Neural progenitor cell (in vitro differentiated cells): ENCODE measurements at regions not wholly inside any gene's neighbourhood (a gene's known extent, or its start where the extent isn't known, plus 50 kb on each side); places are given as distances from the start of the nearest gene placed in this dataset.
A peak's percentile ranks its signal among the peaks of the same experiment; 100 is the strongest.

Source experiments
- DNase-seq: peaks from one replicate; pipeline ENCODE4 v3.0.0-alpha.2; 2016; ENCODE audit warnings: low spot score
- H2AFZ ChIP-seq: fragments of 200-600 bp; sonication (generic); replicated peaks from 2 replicates; pipeline ENCODE4 v1.6.1; 2016; ENCODE audit warnings: antibody characterized with exemption
- H3F3A ChIP-seq: fragments of 200-600 bp; sonication (generic); 2 replicates; pipeline ENCODE4 v1.6.1; 2016; ENCODE audit warnings: antibody characterized with exemption, low read depth
- H3K27ac ChIP-seq: fragments of 200-600 bp; sonication (generic); 2 replicates; pipeline ENCODE4 v1.5.1; 2016; ENCODE audit warnings: mild to moderate bottlenecking
- H3K27me3 ChIP-seq: fragments of 200-600 bp; sonication (generic); 2 replicates; pipeline ENCODE4 v1.6.1; 2016; ENCODE audit warnings: mild to moderate bottlenecking, moderate library complexity
- H3K36me3 ChIP-seq: fragments of 200-600 bp; sonication (generic); 2 replicates; pipeline ENCODE4 v1.5.1; 2016
- H3K4me1 ChIP-seq: fragments of 200-600 bp; sonication (generic); 2 replicates; pipeline ENCODE4 v1.6.1; 2016; ENCODE audit warnings: mixed run types
- H3K4me2 ChIP-seq: fragments of 200-600 bp; sonication (generic); 2 replicates; pipeline ENCODE4 v1.6.1; 2016
- H3K4me3 ChIP-seq: fragments of 200-600 bp; sonication (generic); 2 replicates; pipeline ENCODE4 v1.5.1; 2016
- H3K79me2 ChIP-seq: fragments of 200-600 bp; sonication (generic); 2 replicates; pipeline ENCODE4 v1.6.1; 2016; ENCODE audit warnings: low read depth
- H3K9ac ChIP-seq: fragments of 200-600 bp; sonication (generic); 2 replicates; pipeline ENCODE4 v1.6.1; 2016
- H3K9me3 ChIP-seq: fragments of 200-600 bp; sonication (generic); 2 replicates; pipeline ENCODE4 v1.5.1; 2016; ENCODE audit warnings: low read depth
- H4K20me1 ChIP-seq: fragments of 200-600 bp; sonication (generic); 2 replicates; pipeline ENCODE4 v1.6.1; 2016; ENCODE audit warnings: low read depth
- H3K27ac Mint-ChIP-seq: 3 replicates; pipeline ENCODE4 v1.8.0; 2021; ENCODE audit warnings: mixed read lengths
- H3K27me3 Mint-ChIP-seq: 2 replicates; pipeline ENCODE4 v1.8.0; 2022; ENCODE audit warnings: low read depth, mild to moderate bottlenecking, inconsistent platforms, moderate library complexity, mixed read lengths; ENCODE audit not compliant: insufficient read depth
- H3K36me3 Mint-ChIP-seq: 3 replicates; pipeline ENCODE4 v1.8.0; 2021; ENCODE audit warnings: mixed read lengths
- H3K4me1 Mint-ChIP-seq: 3 replicates; pipeline ENCODE4 v1.8.0; 2021; ENCODE audit warnings: mixed read lengths
- H3K4me3 Mint-ChIP-seq: 3 replicates; pipeline ENCODE4 v1.8.0; 2021; ENCODE audit warnings: mild to moderate bottlenecking, moderate library complexity, mixed read lengths
- H3K9me3 Mint-ChIP-seq: 3 replicates; pipeline ENCODE4 v1.8.0; 2020; ENCODE audit warnings: mixed read lengths
- CTCF ChIP-seq: fragments of 200-600 bp; sonication (generic); IDR thresholded peaks from 2 replicates; pipeline ENCODE4 v1.5.1; 2017; ENCODE audit warnings: antibody characterized with exemption, mild to moderate bottlenecking
- EZH2 ChIP-seq: fragments of 200-600 bp; sonication (generic); IDR thresholded peaks from 2 replicates; pipeline ENCODE4 v1.6.1; 2017; ENCODE audit warnings: antibody characterized with exemption, mild to moderate bottlenecking, moderate library complexity
- EZH2phosphoT487 ChIP-seq: fragments of 200-600 bp; sonication (generic); IDR thresholded peaks from 2 replicates; pipeline ENCODE4 v1.6.1; 2017; ENCODE audit warnings: antibody characterized with exemption

DNA sequence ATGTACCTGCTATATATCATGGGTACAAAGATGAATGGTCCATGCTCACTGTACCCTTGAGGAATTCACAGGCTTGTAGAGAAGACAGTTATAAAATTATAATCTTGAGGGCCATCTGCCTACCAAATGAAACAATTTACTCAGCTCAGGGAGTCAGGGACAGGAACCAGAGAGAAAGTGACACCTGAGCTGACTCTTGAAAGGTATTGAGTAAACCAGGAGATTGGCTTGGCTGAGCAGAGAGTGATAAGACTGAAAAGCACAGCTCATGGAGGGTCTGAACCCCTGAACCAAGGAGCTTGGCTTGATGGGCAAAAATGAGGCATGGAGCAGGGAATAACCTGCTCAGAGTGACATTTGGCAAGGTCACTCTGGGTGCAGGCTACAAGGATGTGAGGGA is 147.3 kb downstream of the FAM114A2 start:
- peak overlapping the region; percentile 44 for H2AFZ ChIP-seq
- no peak overlapping the region for H3K27ac Mint-ChIP-seq
- H3K9me3 Mint-ChIP-seq, result peaks cover 2% of the 10 kb centered on the region

GRCh38 chr5:153888781-153889180 is 149.9 kb downstream of the FAM114A2 start:
- no peaks in the 10 kb centered on the region for H3K36me3 ChIP-seq
- H3K4me1 ChIP-seq, result peaks cover 44% of the 10 kb centered on the region
- no peak for DNase-seq
- peaks cover 35% of the 10 kb centered on the region for H3F3A ChIP-seq
- H3K9ac ChIP-seq, result no peak overlapping the region
- Mint-ChIP-seq H3K9me3 (peaks cover 2% of the 10 kb centered on the region), H3K27me3 (no peaks in the 10 kb centered on the region), H3K4me1 (peaks cover 28% of the 10 kb centered on the region), H3K27ac (no peak overlapping the region), H3K4me3 (no peak overlapping the region), H3K36me3 (no peaks in the 10 kb centered on the region)
- TF ChIP-seq CTCF (no peak), EZH2phosphoT487 (no peak), EZH2 (no peak)
- H4K20me1 ChIP-seq, result no peaks in the 10 kb centered on the region
- no peak overlapping the region for H3K4me2 ChIP-seq
- no peaks in the 10 kb centered on the region for H3K9me3 ChIP-seq
- H3K27me3 ChIP-seq, result no peaks in the 10 kb centered on the region
- H3K4me3 ChIP-seq, result no peak overlapping the region
- no peak overlapping the region for H2AFZ ChIP-seq
- no peaks in the 10 kb centered on the region for H3K79me2 ChIP-seq
- H3K27ac ChIP-seq, result no peak overlapping the region

More for the DNA sequence above, 147.3 kb downstream of the FAM114A2 start:
- TF ChIP-seq EZH2phosphoT487 (no peak), EZH2 (no peak), CTCF (no peak)
- Histone ChIP-seq H3K27me3 (no peaks in the 10 kb centered on the region), H3K79me2 (no peaks in the 10 kb centered on the region), H3K27ac (no peak overlapping the region), H3K4me2 (no peak overlapping the region), H3K4me1 (peaks cover 18% of the 10 kb centered on the region), H3K9me3 (no peaks in the 10 kb centered on the region), H3K4me3 (no peak overlapping the region), H3K9ac (no peak overlapping the region), H3K36me3 (no peaks in the 10 kb centered on the region), H4K20me1 (no peaks in the 10 kb centered on the region), H3F3A (peaks cover 9% of the 10 kb centered on the region)
- Mint-ChIP-seq H3K27me3 (no peaks in the 10 kb centered on the region), H3K4me3 (no peak overlapping the region), H3K4me1 (peaks cover 5% of the 10 kb centered on the region), H3K36me3 (no peaks in the 10 kb centered on the region)
- DNase-seq, result no peak

GRCh38 chr5:153885141-153885540 is 153.6 kb downstream of the FAM114A2 start:
- Histone ChIP-seq H3K9ac (no peak overlapping the region), H2AFZ (no peak overlapping the region), H3K79me2 (no peaks in the 10 kb centered on the region), H3K4me2 (peak overlapping the region; percentile 46), H3K27me3 (no peaks in the 10 kb centered on the region), H3F3A (peaks cover 40% of the 10 kb centered on the region), H4K20me1 (no peaks in the 10 kb centered on the region), H3K4me3 (no peak overlapping the region), H3K4me1 (peaks cover 52% of the 10 kb centered on the region), H3K36me3 (no peaks in the 10 kb centered on the region), H3K9me3 (no peaks in the 10 kb centered on the region), H3K27ac (peak overlapping the region; percentile 64)
- DNase-seq, result peak; percentile 59
- Mint-ChIP-seq H3K36me3 (no peaks in the 10 kb centered on the region), H3K4me1 (peaks cover 37% of the 10 kb centered on the region), H3K27me3 (no peaks in the 10 kb centered on the region), H3K4me3 (no peak overlapping the region), H3K27ac (no peak overlapping the region), H3K9me3 (no peaks in the 10 kb centered on the region)
- no peak for TF ChIP-seq CTCF

- Histone ChIP-seq H3K79me2 (no peaks in the 10 kb centered on the region), H3K9me3 (no peaks in the 10 kb centered on the region), H3K27ac (peak overlapping the region; percentile 64), H3K4me1 (peaks cover 52% of the 10 kb centered on the region), H3K36me3 (no peaks in the 10 kb centered on the region), H4K20me1 (no peaks in the 10 kb centered on the region), H3K9ac (no peak overlapping the region), H3F3A (peaks cover 40% of the 10 kb centered on the region), H2AFZ (no peak overlapping the region), H3K4me3 (no peak overlapping the region), H3K27me3 (no peaks in the 10 kb centered on the region), H3K4me2 (peak overlapping the region; percentile 46)
- Mint-ChIP-seq H3K27ac (no peak overlapping the region), H3K4me1 (peaks cover 39% of the 10 kb centered on the region), H3K4me3 (no peak overlapping the region), H3K36me3 (no peaks in the 10 kb centered on the region), H3K27me3 (no peaks in the 10 kb centered on the region), H3K9me3 (no peaks in the 10 kb centered on the region)
- peak; percentile 11 for DNase-seq
- TF ChIP-seq EZH2, result no peak
- TF ChIP-seq EZH2phosphoT487, result no peak
- TF ChIP-seq CTCF, result no peak
Measured at GRCh38 chr5:153884612-153884957, 154.1 kb downstream of the FAM114A2 start.
